Stimulated activated naive CD4-positive, alpha-beta T cell (primary cell): ENCODE measurements at regions not wholly inside any gene's neighbourhood (a gene's known extent, or its start where the extent isn't known, plus 50 kb on each side); places are given as distances from the start of the nearest gene placed in this dataset.
"Not testable (repeated sequence)": the region's sequence is repeated elsewhere in the genome, so short reads cannot be mapped to it uniquely, and the experiment has no call there.

Experiments used
- DNase-seq, 6 experiments: peaks; one replicate each; lab custom pipeline; 2025; lab: John Stamatoyannopoulos, UW

- DNase-seq = no peak
Observed at GRCh38 chr10:7108141-7108540, 302.7 kb downstream of the SFMBT2 start.

DNA sequence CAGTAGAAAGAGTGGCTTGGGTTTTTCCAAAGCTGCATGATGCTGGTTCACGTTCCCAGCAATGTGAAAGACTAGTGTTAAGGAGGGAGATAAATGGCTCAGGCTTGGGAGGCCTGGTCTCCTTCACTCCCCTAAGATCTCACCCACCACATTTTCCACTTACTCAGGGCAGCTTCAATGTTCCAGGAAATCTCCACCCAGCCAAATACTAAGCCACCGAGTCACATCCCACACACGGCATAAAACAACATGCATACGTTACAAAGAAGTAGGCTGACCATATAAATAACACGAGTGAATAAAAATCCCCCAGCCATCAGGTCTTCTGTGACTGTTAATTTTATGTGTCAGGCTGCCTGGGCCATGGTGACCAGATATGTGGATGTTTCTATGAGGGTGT, 303.5 kb downstream of the SFMBT2 start:
- DNase-seq = no peak

- not testable (repeated sequence) for DNase-seq
Observed at GRCh38 chr10:7104379-7104778, 306.5 kb downstream of the SFMBT2 start.

DNA sequence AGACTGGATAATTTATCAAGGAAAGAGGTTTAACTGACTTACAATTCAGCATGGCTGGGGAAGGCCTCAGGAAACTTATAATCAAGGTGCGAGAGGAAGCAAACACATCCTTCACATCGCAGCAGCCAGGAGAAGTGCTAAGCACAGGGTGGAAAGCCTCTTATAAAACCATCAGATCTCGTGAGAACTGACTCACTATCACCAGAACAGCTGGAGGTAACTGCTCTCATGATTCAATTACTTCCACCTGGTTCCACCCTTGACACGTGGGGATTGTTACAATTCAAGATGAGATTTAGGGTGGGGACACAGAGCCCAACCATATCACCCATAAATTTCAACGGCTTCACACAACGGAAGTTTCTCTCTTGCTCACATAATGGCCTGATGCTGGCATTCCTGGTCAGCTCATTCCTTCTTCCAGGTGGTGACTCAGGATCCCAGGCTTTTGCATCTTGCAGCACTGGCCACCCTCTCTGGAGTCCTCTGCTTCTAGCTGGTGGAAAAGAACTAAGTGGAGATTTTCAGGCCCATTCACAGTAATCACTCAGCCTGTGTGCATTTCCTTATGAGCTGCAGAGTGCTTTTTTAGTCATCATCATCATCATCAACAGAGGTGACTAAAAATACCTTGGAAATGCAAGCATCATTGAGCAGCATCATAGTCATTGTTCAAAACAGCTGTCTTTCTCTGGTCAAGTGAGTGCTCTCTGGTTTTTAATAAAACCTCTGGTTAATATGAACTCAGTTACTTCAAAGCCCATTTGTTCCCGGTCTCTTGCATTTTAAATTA, 308.1 kb downstream of the SFMBT2 start:
- DNase-seq = no peak

- DNase-seq = no peak
Observed at GRCh38 chr10:7102084-7102483, 308.8 kb downstream of the SFMBT2 start.

DNA sequence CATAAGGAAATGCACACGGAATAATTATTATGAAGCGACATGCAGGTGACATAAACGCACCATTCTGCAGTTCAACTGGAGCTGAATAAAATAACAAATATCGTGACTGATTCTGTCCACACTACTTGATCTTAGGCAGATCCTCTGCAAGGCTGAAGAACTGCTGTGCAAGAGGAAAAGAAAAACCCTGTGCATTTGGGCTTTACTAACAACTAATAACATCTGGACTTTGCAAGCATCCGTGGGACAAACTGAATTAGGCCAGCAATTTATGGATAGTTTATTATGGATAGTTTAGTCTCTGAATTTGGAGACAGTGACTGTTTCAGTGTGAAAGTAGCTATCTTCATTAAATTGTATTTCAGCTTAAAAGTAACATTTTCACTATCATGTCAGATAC, 309.4 kb downstream of the SFMBT2 start:
- no peak for DNase-seq

DNA sequence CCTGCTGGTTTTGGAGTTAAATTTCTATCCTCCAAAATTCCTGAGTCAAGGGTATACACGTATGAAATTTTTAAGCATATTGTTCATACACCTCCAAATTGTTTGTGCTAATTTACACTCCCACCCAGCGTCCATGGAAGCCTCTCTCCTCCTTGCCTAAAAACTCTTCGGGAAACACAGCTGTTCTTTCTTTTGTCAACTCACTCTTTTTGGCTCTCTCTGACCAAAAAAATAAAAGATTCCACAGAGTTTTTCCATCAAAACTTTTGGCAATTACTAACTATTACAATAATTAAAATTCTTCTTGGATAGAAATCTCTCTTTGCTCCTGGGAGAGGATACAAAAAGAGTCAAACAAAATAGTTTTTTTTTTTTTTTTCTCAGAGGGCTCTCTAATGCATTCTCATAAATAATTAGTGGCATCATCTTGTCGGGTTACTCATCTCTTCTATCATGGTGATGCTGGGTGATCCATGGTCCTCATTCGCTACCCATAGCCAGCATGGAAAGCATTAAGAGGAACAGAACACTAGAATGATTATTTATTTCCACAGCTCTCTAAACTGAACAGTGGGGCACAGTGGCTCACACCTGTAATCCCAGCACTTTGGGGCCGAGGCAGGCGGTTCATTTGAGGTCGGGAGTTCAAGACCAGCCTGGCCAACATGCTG, 310.7 kb downstream of the SFMBT2 start:
- DNase-seq = no peak

- no peak for DNase-seq
Observed at GRCh38 chr10:7098160-7098762, 312.6 kb downstream of the SFMBT2 start.

DNA sequence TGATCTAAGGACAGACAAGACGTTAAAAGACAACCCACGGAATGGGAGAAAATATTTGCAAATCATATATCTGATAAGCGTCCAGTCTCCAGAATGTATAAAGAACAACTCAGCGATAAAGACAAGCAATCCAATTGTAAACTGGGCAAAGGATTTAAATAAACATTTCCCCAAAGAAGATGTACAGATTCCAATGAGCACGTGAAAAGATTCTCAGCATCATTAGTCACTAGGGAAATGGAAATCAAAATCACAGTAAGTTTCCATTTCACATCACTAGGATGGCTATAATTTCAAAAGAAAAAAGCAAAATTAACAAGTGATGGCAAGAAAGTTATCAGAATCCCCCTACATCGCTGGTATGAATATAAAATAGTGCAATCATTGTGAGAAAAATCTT, 316.1 kb downstream of the SFMBT2 start:
- no peak for DNase-seq

DNA sequence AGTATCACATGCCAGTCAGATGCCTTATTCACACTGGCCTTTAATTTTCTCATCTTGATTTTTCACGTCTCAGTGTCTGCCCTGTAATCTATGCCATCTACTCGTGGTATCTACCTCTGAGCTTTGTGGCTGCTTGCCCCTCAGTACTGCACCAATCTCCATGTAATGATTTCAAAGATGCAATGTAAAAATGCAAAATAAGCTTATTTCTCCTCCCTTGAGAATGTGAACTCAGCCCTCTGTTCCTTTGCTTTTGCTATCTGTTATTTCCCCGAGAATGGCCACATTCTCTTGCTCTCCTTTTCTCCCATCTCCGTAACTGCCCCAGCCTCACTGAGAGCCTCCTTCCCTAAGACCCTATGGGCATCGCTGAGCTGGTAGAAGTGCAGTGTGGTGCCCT, 317.5 kb downstream of the SFMBT2 start:
- no peak for DNase-seq

GRCh38 chr10:7092603-7093002, 318.2 kb downstream of the SFMBT2 start:
- DNase-seq = no peak

DNA sequence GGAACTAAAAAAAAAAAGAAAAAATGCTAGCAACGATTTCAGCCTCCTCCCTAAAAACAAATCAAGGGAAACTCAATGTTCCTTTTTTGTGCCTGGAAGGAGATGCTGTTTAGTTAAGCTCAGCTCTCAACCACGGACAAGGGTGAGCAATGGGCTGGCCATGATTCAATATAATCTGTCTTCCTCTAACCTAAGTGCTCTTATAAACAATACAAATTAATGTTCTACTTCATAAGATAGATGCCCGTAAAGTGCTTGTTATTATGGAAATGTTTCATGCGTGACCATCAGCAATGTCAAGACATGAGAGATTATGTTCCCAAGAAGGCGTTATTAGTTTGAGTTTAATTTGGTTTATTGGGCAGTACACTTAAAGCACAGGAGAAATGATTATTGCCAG, 320.3 kb downstream of the SFMBT2 start:
- no peak for DNase-seq

DNA sequence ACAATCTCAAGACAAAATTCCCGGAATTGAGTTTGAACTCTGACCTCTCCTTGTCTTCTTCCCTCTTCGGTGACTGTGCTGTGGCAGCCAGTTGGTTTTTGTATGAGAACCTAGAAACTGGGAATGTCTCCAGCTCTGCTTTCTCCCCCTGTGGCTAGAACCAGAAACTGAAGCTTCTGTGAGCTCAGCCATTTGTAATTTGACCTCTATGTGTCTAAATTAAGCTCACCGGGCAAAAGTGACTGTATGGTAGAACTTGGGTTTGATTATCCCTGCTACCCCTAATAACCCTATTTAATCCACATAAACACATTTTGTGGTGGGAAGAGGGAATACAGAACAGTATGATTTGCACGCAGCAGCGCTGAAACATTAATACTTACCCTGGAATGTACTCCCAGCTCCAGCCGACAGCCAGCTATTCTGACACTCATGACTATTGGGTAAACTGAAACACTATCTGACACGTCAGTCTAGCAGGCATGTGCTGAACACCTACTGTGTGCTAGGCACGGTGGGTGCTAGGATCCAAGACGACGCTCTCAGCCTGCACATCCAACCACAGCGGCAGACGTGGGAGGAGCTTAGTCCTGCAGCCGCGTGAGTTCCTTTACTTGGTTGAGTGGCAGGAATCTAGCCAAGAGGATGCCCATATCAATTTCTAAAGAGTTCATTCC, 324.8 kb downstream of the SFMBT2 start:
- no peak for DNase-seq

DNA sequence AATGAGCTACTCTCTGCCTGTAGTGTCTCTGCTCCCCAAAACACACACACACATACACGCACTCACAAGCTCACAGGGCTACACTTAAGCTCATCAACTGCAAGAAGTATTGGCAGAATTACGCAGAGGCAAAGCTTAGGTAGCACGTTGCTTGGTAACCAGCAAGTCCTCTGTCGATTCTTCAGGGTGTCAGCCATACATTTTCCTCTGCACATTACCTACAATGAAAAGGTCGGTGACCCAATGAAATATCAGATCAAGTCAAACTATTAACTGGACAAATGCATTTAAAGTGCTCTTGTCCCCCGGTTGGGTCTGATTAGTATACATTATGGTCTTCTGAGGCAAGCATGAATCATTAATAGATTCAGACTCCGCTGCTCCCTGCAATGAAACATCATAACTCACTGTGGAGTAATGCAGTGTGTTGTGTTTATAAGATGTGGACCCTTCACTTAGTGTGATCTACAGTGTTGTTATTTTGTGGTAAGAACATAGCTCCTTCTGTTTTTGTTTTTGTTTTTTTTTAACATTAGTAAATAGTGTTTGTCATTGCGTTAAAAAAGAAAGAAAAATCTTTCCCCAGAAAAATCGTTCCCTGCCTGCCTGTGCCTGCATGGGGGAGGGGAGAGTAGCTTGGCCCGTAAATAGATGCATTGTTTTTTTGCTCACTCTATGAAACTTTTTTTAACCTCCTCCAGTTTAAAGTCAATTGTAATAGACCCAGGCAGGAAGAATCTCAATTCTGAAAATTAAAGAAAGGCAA, 325.5 kb downstream of the SFMBT2 start:
- no peak for DNase-seq

DNA sequence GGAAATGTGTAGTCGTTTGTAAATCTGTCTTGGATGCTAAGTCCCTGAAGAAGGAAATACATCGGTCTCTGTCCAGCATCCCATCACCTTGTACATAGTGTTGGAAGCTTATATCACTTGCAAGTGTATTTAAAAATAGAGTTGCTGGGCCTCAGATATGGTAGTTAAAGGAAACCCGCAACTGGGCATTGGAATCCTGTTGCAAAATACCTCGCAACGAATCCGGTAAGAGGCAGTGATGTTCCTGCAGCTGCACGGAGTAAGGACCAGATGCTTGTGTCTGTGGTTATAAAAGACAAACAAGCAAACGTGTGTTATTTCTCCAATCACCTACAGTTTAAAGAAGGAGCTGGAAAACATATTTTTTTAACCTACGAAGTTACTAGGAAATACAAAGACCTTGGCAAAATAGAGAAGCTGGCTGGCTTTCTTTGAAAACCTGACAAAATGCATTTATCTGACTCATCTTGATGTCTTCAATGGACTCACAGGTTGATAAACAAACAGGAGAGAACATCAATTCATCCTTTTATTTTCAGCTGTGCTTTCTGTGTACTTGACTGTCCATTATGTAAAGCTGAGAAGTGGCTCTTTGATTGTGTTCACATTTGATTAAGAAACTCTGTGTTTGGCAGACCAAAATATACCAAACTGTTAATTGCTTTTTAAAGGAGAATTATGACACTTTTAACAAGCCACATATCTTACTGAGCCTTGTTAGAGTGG, 326.4 kb downstream of the SFMBT2 start:
- DNase-seq = no peak

DNA sequence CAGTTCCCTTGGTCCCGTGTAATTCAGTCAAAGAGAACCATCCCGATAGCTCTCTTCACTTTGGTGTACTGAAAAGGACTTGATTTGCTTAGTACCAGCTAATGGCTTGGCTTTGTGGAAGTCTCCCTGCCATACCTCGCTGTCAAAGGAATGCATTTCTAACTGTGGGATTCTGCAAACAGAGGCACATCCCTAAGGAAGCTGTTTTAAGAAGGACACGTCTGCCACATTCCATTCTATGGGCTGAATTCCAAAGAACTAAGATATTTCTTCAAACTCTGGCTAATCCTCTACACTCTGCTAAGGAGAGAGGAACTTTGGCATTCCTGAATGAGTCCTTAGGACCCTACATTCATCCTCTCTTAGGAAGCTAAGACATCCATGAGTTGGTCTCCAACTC, 327.9 kb downstream of the SFMBT2 start:
- no peak for DNase-seq

GRCh38 chr10:7077880-7078279, 333.0 kb downstream of the SFMBT2 start:
- no peak for DNase-seq

- no peak for DNase-seq
Observed at GRCh38 chr10:7075851-7076250, 335.0 kb downstream of the SFMBT2 start.

DNA sequence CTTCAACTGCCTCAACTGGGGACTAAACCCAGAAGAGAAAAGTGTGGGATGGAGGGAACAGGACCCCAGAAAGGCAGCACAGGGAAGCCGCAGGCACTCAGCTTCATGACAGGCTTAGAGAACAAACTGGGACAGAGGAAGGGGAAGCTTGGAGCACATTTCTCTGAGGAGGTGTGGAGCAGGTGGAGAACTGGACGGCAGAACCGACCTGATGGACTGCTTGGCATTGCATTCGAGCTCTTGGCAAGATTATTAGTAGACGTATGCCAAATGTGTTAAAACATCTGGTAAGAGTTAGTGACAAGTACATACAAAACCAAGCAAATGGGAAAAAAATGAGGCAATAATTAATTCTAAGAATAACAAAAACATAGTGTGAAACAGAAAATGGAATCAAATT, 335.7 kb downstream of the SFMBT2 start:
- no peak for DNase-seq

GRCh38 chr10:7071421-7071820, 339.4 kb downstream of the SFMBT2 start:
- no peak for DNase-seq

GRCh38 chr10:7070950-7071349, 339.9 kb downstream of the SFMBT2 start:
- DNase-seq = no peak
